ENCODE measurements at regions not wholly inside any gene's neighbourhood (a gene's known extent, or its start where the extent isn't known, plus 50 kb on each side); places are given as distances from the start of the nearest gene placed in this dataset.

DNA sequence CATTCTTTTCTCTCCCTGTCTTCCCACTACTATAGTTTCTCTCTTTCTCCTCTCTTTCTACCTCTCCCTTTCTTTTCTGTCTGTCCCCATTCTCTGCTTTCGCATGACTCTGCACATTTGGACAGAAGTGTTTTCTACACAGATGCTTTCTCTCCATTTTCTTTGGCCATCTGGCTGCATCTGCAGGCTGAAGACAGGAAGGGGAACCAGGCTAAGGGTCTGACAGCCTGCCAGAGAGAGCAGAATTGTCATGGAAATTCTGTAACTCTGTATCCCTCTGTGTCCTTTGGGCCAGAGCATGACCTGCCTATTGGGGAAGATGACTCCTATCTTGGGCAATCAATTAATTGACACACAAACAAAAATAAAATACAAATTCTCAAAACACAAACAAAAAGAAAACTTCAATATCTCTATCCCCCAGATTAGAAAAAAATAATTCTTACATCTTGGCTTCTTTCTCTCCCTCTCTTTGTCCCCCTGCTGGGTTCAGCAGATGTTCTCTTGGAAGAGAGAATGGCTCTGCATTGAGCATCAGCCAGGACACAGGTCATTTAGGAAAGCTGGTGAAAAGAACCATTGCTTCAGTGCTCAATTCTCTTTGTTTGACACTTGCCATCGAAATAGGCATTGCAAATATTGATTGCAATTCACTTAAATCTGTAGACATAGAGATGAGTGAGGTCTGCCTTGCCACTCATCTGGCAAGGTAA lies 415.9 kb upstream of the KLF4 start:
- TF ChIP-seq ZNF496 (CRISPR knock-in tag; IDR thresholded peaks at IDR 0.05; ENCODE audit: insufficient replicate concordance): no peak
- no peak for TF ChIP-seq CEBPZ (IDR thresholded peaks at IDR 0.05; ENCODE audit: low read length)
- TF ChIP-seq DMTF1 (CRISPR knock-in tag; IDR thresholded peaks at IDR 0.05): no peak
- no peak for TF ChIP-seq PLSCR1 (CRISPR knock-in tag; IDR thresholded peaks at IDR 0.05; ENCODE audit: borderline replicate concordance)
- TF ChIP-seq ARNT2 (CRISPR knock-in tag; IDR thresholded peaks at IDR 0.05; ENCODE audit: low read depth): no peak
- no peak for TF ChIP-seq KAT8 (CRISPR knock-in tag; IDR thresholded peaks at IDR 0.05)
- TF ChIP-seq ZNF790 (CRISPR knock-in tag; IDR thresholded peaks at IDR 0.05; ENCODE audit: borderline replicate concordance): no peak
- ChIA-PET CTCF (ENCODE audit: low intra/inter-chr PET ratio, low total read pairs) (no interaction called here), POLR2A (no interaction called here)
- BruUV-seq (replicated peaks): no TSS peak
- FAIRE-seq (no peak), ATAC-seq (no peak), DNase-seq (ENCODE audit: low spot score) (no peak)
- no peaks in the 10 kb centered on the region for H4K20me1 ChIP-seq (ENCODE audit: insufficient read depth, low read length)
- H3K4me3 ChIP-seq (replicated peaks in 1 of 3; ENCODE audit: insufficient read depth in 1 of 3, low read depth in 2 of 3, low read length in 3 of 3): no peak overlapping the region
- H3K79me2 ChIP-seq (ENCODE audit: insufficient read depth, low read length): no peaks in the 10 kb centered on the region
- intact Hi-C loops (cut with micrococcal nuclease; ENCODE audit: unreplicated experiment): no loop called here
- H3K4me1 ChIP-seq (ENCODE audit: insufficient read depth, low read length): no peaks in the 10 kb centered on the region
- H3K36me3 ChIP-seq (replicated peaks in 1 of 2; ENCODE audit: control insufficient read depth in 1 of 2, insufficient read depth in 2 of 2, low read length in 2 of 2): no peaks in the 10 kb centered on the region
- no peak overlapping the region for H3K4me2 ChIP-seq (ENCODE audit: low read depth, low read length)
- WGBS (ENCODE audit: low lambda C conversion rate): 18% methylated on average over 2 of the region's 2 CpGs
- in situ Hi-C loops (cut with HindIII; ENCODE audit: extremely low pct_ligation_motif_present, low pct_unique_long_range_greater_than_20kb): no loop called here
- H3K9me3 ChIP-seq (ENCODE audit: low read length): no peaks in the 10 kb centered on the region
- no peaks in the 10 kb centered on the region for H3K27me3 ChIP-seq (ENCODE audit: control insufficient read depth in 1 of 2, insufficient read depth in 2 of 2, low read length in 2 of 2)
- H3K27ac ChIP-seq (ENCODE audit: extremely low read length, insufficient read depth, low read length): no peak overlapping the region
- no peak overlapping the region for H2AFZ ChIP-seq (ENCODE audit: low read length)
- H3K9ac ChIP-seq (ENCODE audit: insufficient read depth, low read depth, low read length): no peak overlapping the region

All from HepG2 (cell line).